Myocyte (in vitro differentiated cells): ENCODE measurements at regions not wholly inside any gene's neighbourhood (a gene's known extent, or its start where the extent isn't known, plus 50 kb on each side); places are given as distances from the start of the nearest gene placed in this dataset.
"Not testable (repeated sequence)": the region's sequence is repeated elsewhere in the genome, so short reads cannot be mapped to it uniquely, and the experiment has no call there.

Experiments
- DNase-seq: peaks from one replicate; pipeline ENCODE4 v3.0.0-alpha.2; 2012; ENCODE audit warnings: low read depth

- DNase-seq = no peak
Measured at GRCh38 chr1:19024532-19024931, 68.1 kb upstream of the IFFO2 start.

GRCh38 chr1:19023787-19024186 is 67.3 kb upstream of the IFFO2 start:
- no peak for DNase-seq

GRCh38 chr1:19021845-19022244 is 65.4 kb upstream of the IFFO2 start:
- DNase-seq = no peak

- not testable (repeated sequence) for DNase-seq
Measured at GRCh38 chr1:19019288-19019687, 62.8 kb upstream of the IFFO2 start.

- DNase-seq = no peak
Measured at GRCh38 chr1:19015476-19015875, 59.0 kb upstream of the IFFO2 start.

GRCh38 chr1:19014765-19015164 is 58.3 kb upstream of the IFFO2 start:
- DNase-seq = no peak

- no peak for DNase-seq
Measured at GRCh38 chr1:19013826-19014548, 57.5 kb upstream of the IFFO2 start.

- DNase-seq = no peak
Measured at GRCh38 chr1:19011845-19012231, 55.4 kb upstream of the IFFO2 start.

- peak; percentile 92 for DNase-seq
Measured at GRCh38 chr1:19010995-19011844, 54.7 kb upstream of the IFFO2 start.

- DNase-seq = no peak
Measured at GRCh38 chr1:19010503-19010902, 54.0 kb upstream of the IFFO2 start.

GRCh38 chr1:19009882-19010321 is 53.4 kb upstream of the IFFO2 start:
- peak; percentile 93 for DNase-seq

- DNase-seq = no peak
Measured at GRCh38 chr1:19009126-19009881, 52.8 kb upstream of the IFFO2 start.

- no peak for DNase-seq
Measured at GRCh38 chr1:19007491-19008441, 51.3 kb upstream of the IFFO2 start.

- DNase-seq = no peak
Measured at GRCh38 chr1:19006837-19007271, 50.4 kb upstream of the IFFO2 start.
